ENCODE measurements at regions not wholly inside any gene's neighbourhood (a gene's known extent, or its start where the extent isn't known, plus 50 kb on each side); places are given as distances from the start of the nearest gene placed in this dataset.

DNA sequence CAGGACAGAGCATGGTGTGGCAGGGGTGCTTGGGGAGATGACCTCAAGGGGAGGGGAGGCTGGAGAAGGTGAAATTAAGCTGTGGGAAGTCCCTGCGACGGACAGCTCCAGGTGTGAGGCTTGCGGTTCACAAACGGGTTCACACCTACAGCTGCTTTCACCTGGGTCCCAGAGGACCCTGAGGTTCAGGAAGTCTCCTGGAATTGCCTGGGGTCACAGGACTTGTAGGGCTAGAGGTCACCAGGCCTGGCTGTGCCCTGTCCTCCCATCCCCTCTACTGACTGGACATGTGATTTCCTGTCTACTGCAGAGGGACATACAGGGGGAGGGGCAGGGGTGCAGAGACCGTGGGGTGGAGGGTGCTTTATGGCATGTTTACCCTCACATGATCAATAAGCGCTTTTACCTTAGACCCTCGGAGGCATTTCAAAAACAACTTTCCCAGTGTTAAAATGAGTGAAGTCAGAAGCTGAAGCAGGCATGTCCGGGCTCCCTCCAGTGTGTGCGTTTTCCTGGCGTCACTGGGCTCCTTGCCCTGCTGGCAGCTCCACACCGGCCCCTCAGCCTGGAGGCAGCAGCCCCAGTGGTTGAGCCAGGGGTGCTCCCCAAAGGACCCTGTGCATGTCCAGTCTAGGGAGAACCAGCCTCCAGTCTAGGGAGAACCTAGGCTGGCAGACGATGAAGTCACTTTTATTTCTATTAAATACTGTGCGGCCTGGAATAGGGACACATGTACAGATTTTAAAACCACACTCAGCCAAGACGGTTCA, 66.6 kb upstream of the IGFBP3 start:
- DNase-seq (peak in 1 of 4 donors; percentile 16), ATAC-seq (no peak)
- TF ChIP-seq, protein P1, sequence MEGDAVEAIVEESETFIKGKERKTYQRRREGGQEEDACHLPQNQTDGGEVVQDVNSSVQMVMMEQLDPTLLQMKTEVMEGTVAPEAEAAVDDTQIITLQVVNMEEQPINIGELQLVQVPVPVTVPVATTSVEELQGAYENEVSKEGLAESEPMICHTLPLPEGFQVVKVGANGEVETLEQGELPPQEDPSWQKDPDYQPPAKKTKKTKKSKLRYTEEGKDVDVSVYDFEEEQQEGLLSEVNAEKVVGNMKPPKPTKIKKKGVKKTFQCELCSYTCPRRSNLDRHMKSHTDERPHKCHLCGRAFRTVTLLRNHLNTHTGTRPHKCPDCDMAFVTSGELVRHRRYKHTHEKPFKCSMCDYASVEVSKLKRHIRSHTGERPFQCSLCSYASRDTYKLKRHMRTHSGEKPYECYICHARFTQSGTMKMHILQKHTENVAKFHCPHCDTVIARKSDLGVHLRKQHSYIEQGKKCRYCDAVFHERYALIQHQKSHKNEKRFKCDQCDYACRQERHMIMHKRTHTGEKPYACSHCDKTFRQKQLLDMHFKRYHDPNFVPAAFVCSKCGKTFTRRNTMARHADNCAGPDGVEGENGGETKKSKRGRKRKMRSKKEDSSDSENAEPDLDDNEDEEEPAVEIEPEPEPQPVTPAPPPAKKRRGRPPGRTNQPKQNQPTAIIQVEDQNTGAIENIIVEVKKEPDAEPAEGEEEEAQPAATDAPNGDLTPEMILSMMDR (IDR thresholded peaks at IDR 0.05): no peak
- Histone ChIP-seq H3K9me3 (no peaks in the 10 kb centered on the region), H3K4me1 (no peaks in the 10 kb centered on the region), H3K27ac (no peak overlapping the region), H3K36me3 (no peaks in the 10 kb centered on the region), H3K4me3 (no peak overlapping the region), H3K27me3 (no peaks in the 10 kb centered on the region)
- intact Hi-C loops (cut with DNase I): no loop called here

DNA sequence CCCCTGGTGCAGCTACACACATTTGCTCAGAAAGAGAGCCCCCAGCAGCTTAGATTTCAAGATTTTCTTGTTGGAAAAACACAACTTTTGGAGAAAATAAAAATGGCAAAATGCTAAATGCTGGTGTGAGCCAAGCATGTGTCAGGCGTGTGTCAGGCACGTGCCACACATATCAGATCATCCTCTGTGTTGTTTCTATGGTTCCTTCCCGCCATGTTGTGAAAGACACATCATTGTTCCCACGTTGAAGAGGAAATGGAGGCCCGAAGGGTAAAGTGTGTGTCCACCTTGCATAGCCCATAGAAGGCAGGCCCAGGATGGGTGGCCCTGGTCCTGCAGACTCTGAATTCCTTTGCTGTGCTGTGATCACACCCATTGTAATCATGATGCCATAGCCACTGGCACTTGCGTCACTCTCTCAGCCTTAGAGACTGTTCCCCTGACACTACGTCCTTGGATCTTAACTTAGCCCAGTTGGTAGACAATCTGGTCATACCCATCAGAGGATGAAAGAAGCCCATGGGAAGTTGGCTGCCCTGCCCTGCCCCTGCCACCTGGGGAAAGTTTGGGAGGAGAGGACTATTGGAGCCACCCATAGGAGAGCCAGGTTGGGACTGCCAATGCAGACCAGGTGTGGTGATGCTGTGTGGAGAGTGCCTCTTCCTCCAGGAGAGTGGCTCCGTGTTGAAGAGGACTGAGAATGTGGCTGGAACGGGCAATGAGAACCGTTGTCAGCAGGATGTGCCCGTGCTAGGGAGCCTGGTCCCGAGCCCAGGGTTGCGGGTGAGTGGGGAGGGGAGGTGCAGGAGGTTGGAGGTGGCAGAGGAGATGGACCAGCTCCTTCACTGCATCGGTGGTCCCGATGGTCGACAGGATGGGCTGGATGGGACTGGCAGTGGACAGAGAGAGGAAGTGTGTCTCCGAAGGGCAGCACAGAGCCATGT, 65.6 kb upstream of the IGFBP3 start:
- no peaks in the 10 kb centered on the region for H3K4me1 ChIP-seq
- no peaks in the 10 kb centered on the region for H3K36me3 ChIP-seq
- no peak overlapping the region for H3K27ac ChIP-seq
- H3K4me3 ChIP-seq: no peak overlapping the region
- TF ChIP-seq, protein P1 (IDR thresholded peaks at IDR 0.05): no peak
- H3K27me3 ChIP-seq: no peaks in the 10 kb centered on the region
- DNase-seq (no peak), ATAC-seq (no peak)
- no peaks in the 10 kb centered on the region for H3K9me3 ChIP-seq
- intact Hi-C loops (cut with DNase I): no loop called here

DNA sequence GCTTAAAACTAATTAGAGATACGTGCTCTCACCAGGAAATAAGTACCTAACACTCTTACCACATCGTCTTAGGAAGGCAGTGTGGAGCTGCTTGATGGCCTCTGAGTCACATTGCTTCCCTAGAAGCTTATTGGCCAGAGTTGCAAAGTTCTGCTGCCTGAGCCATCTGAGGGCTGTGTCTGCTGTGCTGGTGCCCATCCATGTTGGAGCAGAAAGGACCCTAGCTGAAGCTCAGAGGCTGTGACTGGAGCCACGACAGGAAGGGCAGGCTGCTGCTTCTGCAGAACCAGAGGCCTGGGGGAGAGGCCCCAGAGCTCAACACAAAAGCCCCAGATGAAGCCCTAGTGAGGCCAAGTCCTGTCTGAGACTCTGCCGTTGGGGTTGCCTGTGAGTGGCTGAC, 64.8 kb upstream of the IGFBP3 start:
- Histone ChIP-seq H3K27me3 (no peaks in the 10 kb centered on the region), H3K36me3 (no peaks in the 10 kb centered on the region), H3K9me3 (no peaks in the 10 kb centered on the region), H3K4me3 (no peak overlapping the region), H3K27ac (no peak overlapping the region), H3K4me1 (no peaks in the 10 kb centered on the region)
- TF ChIP-seq, protein P1 (IDR thresholded peaks at IDR 0.05): no peak
- intact Hi-C loops (cut with DNase I): no loop called here
- ATAC-seq (peak; percentile 62), DNase-seq (no peak)

DNA sequence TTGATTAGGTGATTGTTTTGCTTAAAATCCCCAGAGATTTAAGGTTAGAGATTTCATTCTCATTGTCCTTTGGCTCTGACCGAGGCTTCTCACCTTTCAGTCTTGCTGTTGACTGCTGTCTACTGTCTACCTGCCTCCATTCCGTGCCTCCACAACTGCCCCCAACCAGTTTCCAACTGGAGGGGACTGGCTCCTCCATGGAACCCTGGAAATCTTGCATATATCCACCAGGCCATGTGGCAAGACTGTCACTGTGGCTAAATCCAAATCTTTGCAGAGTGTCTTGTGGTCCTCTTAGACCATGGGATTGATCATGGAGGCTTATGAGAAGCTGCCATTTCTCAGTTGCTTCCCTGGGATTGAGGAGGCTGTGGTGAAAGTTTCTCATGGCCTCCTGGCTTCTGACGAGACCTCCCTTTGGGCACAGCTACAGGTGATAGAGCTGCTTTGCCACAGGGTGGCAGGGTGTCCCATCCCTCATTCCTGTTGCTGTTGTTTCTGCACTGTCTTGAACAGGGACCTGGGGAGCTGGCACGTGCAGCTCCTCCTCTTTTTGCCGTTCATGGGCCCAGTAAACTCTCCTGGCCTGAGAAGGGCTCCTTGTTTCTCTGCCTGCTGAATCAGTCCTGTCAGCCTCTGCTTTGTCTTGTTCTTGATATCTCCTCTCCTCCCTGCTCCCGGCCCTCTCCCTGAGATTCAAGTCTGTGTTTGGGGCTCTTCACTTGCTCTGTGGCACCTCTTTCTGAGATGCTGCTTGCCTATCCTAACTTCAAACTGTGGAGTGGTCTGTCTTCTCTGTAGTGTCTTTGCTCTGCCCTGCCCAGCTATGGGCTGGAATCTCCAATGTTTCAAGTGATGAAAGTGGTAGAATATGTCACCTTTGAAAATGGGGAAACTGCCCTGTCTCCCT, 63.6 kb upstream of the IGFBP3 start:
- Histone ChIP-seq H3K9me3 (no peaks in the 10 kb centered on the region), H3K36me3 (no peaks in the 10 kb centered on the region), H3K4me3 (no peak overlapping the region), H3K4me1 (no peaks in the 10 kb centered on the region), H3K27me3 (no peaks in the 10 kb centered on the region), H3K27ac (no peak overlapping the region)
- ATAC-seq (peak; percentile 37), DNase-seq (no peak)
- intact Hi-C loops (cut with DNase I): no loop called here
- TF ChIP-seq, protein P1 (IDR thresholded peaks at IDR 0.05): no peak

Measured in left lung (tissue), 4 donors.